Stimulated activated CD8-positive, alpha-beta memory T cell treated with anti-CD3 and anti-CD28 coated beads, Interleukin-4, amount 100 ng/mL, for 24 hours (primary cell): ENCODE measurements at regions not wholly inside any gene's neighbourhood (a gene's known extent, or its start where the extent isn't known, plus 50 kb on each side); places are given as distances from the start of the nearest gene placed in this dataset.

Experiments
- DNase-seq: peaks from one replicate; pipeline ENCODE4 v3.0.0-alpha.2; 2020; ENCODE audit warnings: low read depth

DNA sequence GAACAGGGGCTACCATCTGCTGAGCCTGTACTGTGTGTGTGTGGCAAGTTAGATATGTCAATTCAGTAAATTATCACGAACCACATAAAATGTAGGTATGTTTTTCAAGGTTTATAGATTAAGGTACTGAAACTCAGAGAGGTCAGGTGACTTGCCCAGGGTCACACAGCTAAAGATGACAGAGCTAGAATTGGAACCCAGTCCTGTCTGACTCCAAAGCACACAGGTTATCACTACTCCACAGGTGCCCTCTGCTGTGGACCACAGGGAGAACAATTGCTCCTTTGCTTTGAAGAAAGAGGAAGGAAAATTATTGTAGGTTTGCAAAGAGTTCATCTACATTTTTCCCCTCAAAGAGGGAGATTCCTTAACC is 229.7 kb upstream of the AGAP1 start:
- DNase-seq, result no peak

DNA sequence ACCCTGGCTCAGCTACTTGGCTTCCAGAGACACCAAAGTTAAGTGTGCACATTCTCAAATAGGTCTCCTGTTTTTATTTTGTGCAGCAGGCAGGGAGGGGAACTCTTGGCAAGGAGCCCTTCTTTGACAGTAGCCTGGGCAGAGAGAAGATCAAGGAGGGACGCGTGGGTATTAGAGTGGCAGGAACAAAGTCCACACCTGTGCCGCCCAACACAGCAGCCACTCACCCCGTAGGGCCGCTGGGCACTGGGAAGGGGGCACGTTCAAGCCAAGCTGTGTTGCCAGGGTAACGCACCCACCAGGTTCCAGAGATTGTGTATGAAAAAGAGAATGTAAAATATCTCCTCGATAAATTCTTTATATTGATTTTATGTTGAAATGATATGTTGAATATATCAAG is 229.3 kb upstream of the AGAP1 start:
- no peak for DNase-seq

DNA sequence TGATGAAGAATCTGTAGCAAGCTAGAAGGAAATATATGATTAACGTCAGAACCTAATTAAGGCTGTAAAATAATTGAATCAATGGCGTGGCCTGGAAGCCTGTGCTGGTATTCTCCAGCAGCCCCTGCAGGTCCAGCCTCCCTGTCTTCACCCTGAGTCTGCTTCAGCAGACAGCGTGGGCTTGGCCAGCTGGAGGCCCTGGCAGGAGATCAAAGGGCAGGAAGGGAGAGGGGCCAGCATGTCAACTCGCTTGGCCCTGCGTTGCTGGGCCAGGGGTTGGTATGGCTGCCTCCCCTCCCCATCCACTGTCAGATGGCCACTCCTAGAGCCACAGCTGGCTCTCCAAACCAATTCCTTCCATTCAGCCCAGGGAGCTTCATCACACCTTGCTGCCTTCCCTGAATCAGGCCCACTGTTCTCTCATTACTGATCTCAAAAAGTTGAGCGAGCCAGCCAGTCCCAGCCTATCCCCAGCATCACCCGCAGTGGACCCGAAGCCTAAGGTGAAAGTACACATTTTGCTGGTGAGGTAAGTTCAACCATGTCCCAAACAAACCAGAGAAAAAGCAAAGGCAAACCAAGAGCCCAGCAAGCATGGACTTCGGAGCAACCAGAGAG is 228.4 kb upstream of the AGAP1 start:
- no peak for DNase-seq

DNA sequence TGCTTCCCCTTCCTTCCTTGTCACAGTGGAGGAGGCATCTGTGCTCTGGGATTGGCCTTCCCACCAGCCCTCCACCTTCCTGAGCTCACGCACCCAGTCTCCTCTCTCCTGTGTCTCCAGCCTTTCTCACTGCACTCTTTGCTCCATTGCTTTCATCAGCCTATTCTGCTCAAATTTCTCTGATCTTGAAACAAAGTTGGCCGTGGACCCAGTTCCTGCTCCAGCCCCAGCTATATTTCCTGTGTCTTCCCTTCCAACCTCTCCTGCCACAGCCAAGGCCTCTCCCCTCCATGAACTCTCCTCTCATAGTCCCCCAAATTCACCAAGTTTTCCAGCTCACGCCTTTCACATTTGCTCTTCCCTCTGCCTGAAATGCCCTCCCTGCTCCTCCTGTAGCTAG is 226.6 kb upstream of the AGAP1 start:
- DNase-seq, result no peak

DNA sequence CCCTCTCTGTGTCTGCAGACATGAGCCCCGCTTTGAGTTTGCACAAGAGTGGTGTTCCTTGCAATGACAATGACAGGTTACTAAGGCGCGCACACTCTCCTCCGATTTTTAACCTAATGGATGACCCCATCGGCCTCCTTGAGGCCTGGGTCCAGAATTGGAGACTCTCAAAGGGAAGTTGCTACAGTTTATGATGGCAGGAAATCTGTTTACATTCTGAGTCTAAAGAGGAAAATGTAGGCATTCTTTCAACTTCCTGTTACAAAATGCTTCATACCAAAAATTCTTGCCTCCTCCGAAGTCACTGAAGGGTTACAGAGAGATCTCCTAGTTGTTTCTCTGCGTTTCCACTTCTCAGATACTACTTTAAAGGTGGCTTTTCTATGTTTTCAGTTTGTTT is 225.3 kb upstream of the AGAP1 start:
- DNase-seq, result no peak

DNA sequence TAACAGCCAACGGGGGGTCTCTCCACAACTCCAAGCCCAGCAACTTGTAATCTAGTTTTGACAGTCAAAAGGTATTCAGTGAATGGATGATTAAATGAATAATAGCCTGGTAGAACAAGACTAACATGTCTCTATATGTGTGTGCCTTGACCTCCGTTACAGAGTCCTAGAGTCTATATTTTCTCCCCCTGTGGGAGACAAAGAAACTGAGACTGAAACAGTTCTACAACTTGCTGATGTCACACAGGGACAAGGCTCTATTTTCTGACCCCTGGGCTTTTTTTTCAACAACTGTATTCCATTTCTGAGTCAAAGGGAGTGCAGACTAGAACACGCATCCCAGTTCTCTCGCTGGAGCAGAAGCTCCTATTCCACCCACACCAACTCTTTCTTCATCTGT is 223.6 kb upstream of the AGAP1 start:
- no peak for DNase-seq

DNA sequence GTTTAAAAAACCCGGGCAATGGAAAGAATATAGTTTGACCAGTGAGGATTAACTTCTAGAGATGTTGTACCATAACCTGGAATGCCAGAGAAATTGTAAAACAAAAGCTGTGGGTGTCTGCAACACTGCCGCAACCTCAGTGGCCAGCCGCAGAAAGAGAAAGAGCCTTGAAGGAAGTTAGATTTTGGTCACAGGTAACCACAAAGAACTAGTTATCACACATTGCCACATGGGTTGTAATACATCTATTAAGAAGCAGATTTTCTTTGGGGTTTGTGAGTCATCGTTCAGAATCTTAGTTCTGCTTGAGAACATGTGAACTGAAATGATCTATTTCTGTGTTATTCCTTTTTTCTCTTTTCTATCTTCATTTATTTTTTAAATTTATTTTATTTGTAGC is 222.9 kb upstream of the AGAP1 start:
- peak; percentile 8 for DNase-seq

DNA sequence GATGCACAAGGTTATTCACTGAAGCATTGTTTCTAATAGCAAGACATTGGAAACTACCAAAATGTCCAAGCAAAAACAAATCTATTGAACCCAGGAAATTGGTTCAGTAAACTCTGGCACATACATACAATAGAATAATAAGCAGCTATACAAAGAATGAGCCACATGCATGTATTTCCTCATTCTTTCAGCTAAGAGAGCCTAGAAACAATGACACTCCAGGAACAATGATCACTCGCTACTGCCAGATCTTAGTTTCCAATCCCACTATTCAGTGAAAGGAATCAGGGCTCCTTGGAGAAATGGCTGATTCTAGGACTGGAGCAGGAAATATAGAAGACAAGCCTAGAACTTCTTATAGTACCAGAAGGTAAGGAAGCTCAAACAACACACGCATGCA is 221.9 kb upstream of the AGAP1 start:
- DNase-seq, result no peak

DNA sequence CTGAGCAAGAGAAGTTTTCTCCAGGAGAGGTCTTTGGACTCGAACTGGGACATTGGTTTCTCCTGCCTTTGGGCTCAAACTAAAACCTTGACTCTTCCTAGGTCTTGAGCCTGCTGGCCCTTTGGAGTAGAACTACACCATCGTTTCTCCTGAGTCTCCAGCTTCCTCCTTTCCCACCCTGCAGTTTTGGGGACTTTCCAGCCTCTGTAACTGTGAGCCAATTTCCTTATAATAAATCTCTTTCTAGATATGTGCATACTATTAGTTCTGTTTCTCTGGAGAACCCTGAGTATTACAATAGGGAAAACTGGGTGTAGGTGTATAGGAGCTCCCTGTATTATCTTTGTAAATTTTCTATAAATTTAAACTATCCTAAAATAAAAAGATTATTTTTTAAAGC is 219.8 kb upstream of the AGAP1 start:
- no peak for DNase-seq

DNA sequence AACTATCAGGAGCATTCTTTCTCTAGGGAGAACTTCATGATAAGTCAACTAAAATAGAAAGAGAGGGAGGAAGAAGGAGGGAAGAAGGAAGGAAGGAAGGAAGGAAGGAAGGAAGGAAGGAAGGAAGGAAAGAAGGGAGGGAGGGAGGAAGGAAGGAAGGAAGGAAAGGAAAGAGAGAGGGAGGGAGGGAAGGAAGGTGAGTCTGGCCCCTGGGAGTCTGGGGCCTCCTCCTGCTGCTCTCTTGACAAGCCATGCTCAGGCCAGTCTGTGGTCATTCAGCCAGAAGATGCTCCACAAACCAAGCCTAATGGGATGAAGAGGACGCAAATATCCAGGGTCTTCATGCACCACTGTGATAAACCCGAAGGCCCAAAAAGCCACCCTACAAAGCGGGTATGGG is 216.4 kb upstream of the AGAP1 start:
- DNase-seq, result no peak

DNA sequence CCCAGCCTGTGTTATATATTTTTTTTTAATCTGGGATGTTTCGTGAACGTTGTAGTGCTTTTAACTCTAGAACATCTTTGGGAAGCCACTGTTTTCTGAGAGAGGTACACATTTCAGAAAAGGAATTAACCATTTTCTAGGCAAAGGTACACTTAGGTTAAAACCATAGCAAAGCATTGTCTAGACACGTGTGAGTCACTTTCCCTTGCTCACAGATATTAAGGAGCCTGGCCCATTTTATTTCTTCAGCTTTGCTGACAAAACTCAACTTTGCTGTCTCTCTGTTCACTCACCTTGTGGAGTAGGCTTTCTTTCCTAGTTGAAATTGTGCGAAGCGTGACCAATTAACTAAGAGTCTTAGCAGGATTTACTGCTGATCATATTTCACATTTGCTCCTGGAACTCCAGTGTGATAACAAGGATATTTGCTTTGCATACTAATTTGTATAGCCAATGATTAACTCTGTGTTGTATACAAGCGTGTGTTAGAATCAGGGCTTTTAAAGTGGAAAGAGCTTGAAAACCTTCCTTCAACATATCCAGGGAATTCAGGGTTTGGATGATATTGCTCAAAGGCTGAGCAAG is 215.0 kb upstream of the AGAP1 start:
- DNase-seq, result no peak

DNA sequence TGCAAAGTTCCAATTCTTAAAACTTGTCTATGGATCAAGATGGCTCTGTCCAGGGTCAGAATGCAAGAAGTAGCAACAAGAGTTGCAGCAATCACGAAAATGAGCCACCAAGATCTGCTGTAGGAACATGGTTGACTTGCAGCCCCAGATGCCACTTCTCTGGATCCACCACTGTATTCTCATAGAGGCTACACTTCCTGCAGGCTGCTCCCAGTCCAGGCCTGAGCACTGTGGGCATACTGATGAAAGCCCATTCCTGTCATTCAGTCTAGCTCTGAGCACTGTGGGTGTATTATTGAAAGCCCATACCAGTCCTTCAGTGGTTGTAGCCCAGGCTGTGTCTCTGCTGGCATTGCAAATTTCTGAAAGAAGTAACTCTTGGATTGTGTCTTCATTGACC is 213.9 kb upstream of the AGAP1 start:
- DNase-seq, result no peak

DNA sequence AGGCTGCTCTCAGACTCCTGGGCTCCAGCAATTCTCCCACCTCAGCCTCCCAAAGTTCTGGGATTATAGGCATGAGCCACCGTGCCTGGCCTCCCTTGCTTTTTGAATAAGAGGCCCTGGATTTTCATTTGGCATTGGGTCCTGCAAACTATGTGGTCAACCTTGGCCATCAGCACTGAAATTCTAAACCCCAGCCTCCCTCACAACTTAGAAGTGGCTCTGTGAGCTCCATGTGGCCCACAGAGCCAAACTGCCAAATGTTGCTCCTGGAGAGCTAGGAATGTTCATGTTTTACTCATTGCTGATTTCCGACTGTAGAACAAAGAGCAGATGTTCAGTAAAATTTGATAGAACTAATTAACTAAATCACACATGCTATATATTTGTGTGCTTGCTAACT is 210.6 kb upstream of the AGAP1 start:
- DNase-seq, result no peak

DNA sequence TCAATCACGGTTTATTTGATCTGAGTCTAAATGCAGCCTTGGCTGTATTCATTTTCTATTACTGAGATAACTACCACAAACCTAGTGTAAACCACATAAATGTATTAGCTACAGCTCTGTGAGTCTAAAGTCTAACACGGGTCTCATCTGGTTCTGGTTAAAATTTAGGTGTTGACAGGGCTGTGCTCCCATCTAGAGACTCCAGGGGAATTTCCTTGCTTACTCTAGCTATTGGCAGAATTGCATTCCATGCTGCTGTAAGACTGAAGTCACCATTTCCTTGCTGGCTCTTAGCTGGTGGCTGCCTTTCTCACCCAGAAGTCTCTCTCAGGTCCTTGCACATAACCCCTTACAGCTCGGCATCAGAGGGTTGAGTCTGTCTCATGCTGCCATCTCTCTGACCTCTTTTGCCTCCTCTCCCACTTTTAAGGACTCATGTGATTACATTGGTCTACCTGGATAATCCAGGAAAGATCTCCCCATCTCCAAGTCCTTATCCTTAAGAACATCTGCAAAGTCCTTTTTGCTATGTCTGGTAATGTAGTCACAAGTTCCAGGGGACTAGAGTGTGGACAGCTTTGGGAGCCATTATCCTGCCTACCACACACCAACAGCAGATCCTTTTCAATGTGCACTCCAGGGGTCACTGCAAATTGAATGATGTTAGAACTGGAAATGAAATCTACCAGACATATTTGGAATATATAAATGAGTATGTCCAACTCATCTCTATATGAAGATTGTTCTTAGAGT is 207.0 kb upstream of the AGAP1 start:
- DNase-seq, result no peak

DNA sequence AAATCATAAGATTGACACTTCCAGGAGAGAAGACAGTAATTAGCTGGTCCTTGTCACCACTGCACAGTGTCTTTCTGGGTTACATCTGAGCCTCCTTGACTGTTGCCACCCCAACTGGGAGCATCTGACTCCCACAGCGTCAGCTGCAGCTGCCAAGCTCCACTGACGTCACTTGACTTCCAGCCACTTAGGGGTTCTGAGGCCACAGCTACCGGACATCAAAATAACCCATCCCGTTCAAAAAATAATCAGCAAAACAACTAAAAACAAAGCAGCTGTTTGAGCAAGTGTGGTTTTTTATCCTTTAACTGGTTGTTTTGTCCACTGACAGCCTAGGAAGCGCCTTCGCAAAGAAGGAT is 206.5 kb upstream of the AGAP1 start:
- DNase-seq, result no peak

DNA sequence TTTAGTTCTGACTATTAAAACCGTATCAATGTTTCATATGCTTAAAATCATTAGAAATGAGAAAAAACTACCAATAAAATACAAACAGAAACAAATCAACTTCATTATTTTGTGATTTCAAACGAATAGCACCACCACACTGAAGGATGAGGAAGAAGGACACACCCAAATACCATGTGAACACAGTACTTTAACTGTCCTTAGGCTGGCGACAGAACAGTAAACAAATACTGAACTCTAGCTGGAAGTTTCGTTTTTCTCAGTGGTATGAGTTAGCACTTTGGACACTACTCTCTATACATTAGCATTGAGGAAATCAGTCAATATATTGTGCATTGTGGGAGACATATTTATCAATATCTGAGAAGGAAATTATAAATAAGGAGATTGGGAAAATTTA is 202.4 kb upstream of the AGAP1 start:
- DNase-seq, result no peak

DNA sequence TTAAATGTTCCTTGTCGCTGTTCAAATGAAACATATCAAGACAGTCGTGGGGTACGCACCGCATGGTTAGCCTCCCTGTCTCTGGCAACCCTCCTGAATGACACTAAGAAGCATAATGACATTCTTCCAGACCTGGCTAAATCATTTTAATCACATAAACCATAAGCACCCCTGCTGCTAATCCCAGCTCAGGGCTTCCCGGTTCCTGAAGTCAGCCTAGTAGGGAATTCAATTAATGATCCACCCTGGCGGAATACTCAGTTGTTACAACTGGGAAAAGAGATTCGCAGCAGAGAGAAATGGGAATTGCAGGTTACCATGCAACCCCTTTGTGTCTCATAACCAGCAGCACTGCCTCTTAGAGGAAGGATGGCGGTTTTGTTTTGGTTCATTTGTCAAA is 200.8 kb upstream of the AGAP1 start:
- no peak for DNase-seq

DNA sequence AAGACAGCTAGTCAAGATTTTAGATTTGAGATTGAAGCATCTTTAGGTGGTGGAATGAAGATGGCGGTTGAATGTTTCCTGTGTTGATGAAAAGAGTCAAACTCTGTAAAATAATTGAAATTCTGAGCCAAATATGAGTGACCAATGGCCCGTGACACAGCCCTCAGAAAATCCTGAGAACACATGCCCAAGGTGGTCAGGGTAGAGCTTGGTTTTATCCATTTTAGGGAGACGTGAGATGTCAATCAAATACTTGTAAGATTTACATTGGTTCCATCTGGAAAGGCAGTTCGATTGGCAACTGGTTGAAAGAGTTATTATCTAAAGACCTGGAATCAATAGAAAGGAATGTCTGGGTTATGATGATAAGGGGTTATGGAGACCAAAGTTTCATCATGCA is 198.0 kb upstream of the AGAP1 start:
- no peak for DNase-seq

DNA sequence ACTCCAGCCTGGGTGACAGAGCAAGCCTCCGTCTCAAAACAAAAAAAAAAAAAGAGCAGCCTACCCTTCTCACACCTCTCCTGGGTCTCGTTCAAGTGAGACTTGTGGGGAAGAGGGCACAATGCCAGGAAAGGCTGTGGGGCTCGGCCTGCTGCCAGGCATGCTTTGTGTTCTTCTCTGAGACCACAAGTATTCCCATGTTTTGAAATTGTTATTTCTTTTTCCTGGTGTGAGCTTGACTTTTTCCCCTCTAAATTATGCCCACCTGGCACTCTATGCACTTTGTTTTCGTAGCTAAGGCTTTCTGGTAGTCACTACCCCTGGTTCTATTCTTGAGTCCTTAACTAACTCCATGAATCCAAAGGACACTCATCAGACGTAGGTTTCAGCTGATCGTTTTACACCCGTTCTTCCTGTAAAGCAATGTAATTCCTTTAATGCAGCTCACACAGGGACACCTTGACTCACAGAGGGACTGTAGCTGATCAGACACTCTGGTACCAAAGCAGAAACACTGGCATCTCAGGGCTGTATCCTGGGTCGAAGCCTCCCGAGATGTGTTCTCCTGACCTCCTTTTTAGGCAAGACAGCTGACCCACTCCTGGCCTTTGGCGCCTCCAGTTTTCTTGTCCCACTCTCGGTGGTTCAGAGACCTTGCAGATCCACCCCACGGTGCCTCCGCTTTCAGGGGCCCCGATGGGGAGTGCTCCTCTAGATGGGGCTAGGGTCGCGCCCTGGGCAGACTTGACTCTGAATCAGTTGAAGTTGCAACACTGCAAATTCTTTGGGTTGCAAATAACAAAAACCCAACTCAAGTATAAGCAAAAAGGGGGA is 193.3 kb upstream of the AGAP1 start:
- no peak for DNase-seq

DNA sequence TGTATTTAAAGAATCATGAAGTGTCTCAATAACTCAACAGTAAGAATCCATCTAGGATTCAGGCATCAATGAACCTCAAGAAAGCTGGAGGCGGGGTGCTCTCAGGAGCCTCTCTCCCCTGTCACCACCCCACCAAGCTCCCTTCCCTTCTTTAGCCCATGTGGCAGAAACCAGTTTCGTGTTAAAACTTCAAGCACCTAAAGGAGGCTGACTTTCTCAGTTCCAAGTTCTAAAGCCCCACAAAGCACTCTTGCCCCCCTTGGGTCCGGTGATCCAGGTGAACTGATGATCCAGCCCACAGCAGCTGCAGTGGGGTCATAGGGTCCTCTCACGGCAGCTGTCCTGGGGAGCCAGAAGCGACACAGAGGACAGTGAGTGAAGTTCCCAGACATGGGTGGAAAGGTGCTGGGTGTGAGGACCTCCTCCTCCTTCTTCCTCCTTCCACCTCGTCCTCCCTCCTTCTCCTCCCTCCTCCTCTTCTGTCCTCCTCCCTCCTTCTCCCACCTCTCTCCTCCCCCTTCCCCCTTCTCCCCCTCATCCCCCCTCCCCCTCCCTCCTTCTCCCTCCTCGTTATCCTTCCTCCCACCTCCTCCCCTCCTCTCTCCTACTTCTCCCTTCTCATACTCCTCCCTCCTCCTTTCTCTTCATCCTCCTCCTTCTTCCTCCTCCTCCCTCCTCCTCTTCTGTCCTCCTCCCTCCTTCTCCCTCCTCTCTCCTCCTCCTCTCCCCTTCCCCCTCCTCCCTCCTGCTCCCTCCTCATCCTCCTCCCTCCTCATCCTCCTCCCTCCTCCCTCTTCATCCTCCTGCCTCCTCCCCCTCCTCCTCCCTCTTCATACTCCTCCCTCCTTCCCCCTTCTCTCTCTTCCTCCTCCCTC is 192.4 kb upstream of the AGAP1 start:
- DNase-seq, result no peak

DNA sequence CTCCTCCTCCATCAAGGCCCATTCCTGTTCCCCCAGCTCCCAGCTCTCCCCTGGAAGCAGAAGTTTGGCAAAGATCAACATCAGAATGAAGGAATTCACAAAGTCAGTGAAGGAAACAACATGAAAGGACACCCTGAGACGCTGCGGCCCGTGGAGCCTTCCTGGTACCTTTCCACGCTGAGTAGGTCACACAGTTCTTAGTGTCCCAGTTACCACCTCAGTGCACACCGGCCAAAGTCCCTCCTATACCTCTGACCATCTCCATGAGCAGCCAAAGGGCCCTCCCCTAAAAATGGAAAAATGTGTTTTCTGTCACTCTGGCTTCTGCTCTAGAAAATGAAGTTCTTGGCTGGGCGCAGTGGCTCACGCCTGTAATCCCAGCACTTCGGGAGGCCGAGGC is 191.6 kb upstream of the AGAP1 start:
- DNase-seq, result no peak
